ENCODE measurements at regions not wholly inside any gene's neighbourhood (a gene's known extent, or its start where the extent isn't known, plus 50 kb on each side); places are given as distances from the start of the nearest gene placed in this dataset.

GRCh38 chr5:116686438-116686837 is 111.8 kb upstream of the SEMA6A start:
- ATAC-seq = peak; percentile 47

More at GRCh38 chr5:116686438-116686837, 111.8 kb upstream of the SEMA6A start:
- H3K79me2 ChIP-seq (replicated peaks; ENCODE audit: insufficient read depth) = no peaks in the 10 kb centered on the region
- peaks cover 11% of the 10 kb centered on the region; the same call in 1 of the 2 replicates for H3K4me1 ChIP-seq (ENCODE audit: insufficient read depth)
- peak; percentile 17 for DNase-seq (ENCODE audit: low spot score)
- peak overlapping the region; percentile 83; the same call in 1 of the 2 replicates for H2AFZ ChIP-seq
- H3K27me3 Mint-ChIP-seq (ENCODE audit: insufficient read depth, low read depth, poor library complexity) = no peaks in the 10 kb centered on the region
- H4K20me1 ChIP-seq (replicated peaks; ENCODE audit: insufficient read depth) = no peaks in the 10 kb centered on the region
- no peaks in the 10 kb centered on the region for H3K36me3 ChIP-seq (ENCODE audit: insufficient read depth)
- no peaks in the 10 kb centered on the region for H3K9me3 Mint-ChIP-seq
- H3K27ac ChIP-seq (ENCODE audit: low read depth) = no peak overlapping the region
- H3K4me2 ChIP-seq = no peak overlapping the region
- no peaks in the 10 kb centered on the region; the same call in 1 of the 2 replicates for H3F3A ChIP-seq (replicated peaks; ENCODE audit: low read depth)
- peaks cover 6% of the 10 kb centered on the region for H3K4me1 Mint-ChIP-seq
- H3K36me3 Mint-ChIP-seq (ENCODE audit: low read depth) = no peaks in the 10 kb centered on the region
- no peak overlapping the region for H3K27ac Mint-ChIP-seq
- no peaks in the 10 kb centered on the region; the same call in none of the 2 replicates for H3K9me2 ChIP-seq (ENCODE audit: insufficient read depth)
- no peaks in the 10 kb centered on the region for H3K27me3 ChIP-seq (ENCODE audit: insufficient read depth)
- H3K4me3 ChIP-seq = no peak overlapping the region
- TF ChIP-seq CREB1 (CRISPR knock-in tag; IDR thresholded peaks at IDR 0.05; ENCODE audit: low read depth) = no peak
- TF ChIP-seq POLR2AphosphoS5 (IDR thresholded peaks at IDR 0.05; ENCODE audit: low read depth) = no peak
- TF ChIP-seq ZNF114 (CRISPR knock-in tag; IDR thresholded peaks at IDR 0.05) = no peak
- TF ChIP-seq EZH2 (IDR thresholded peaks at IDR 0.05; ENCODE audit: low read depth, unreplicated experiment) = no peak
- TF ChIP-seq, protein P1, sequence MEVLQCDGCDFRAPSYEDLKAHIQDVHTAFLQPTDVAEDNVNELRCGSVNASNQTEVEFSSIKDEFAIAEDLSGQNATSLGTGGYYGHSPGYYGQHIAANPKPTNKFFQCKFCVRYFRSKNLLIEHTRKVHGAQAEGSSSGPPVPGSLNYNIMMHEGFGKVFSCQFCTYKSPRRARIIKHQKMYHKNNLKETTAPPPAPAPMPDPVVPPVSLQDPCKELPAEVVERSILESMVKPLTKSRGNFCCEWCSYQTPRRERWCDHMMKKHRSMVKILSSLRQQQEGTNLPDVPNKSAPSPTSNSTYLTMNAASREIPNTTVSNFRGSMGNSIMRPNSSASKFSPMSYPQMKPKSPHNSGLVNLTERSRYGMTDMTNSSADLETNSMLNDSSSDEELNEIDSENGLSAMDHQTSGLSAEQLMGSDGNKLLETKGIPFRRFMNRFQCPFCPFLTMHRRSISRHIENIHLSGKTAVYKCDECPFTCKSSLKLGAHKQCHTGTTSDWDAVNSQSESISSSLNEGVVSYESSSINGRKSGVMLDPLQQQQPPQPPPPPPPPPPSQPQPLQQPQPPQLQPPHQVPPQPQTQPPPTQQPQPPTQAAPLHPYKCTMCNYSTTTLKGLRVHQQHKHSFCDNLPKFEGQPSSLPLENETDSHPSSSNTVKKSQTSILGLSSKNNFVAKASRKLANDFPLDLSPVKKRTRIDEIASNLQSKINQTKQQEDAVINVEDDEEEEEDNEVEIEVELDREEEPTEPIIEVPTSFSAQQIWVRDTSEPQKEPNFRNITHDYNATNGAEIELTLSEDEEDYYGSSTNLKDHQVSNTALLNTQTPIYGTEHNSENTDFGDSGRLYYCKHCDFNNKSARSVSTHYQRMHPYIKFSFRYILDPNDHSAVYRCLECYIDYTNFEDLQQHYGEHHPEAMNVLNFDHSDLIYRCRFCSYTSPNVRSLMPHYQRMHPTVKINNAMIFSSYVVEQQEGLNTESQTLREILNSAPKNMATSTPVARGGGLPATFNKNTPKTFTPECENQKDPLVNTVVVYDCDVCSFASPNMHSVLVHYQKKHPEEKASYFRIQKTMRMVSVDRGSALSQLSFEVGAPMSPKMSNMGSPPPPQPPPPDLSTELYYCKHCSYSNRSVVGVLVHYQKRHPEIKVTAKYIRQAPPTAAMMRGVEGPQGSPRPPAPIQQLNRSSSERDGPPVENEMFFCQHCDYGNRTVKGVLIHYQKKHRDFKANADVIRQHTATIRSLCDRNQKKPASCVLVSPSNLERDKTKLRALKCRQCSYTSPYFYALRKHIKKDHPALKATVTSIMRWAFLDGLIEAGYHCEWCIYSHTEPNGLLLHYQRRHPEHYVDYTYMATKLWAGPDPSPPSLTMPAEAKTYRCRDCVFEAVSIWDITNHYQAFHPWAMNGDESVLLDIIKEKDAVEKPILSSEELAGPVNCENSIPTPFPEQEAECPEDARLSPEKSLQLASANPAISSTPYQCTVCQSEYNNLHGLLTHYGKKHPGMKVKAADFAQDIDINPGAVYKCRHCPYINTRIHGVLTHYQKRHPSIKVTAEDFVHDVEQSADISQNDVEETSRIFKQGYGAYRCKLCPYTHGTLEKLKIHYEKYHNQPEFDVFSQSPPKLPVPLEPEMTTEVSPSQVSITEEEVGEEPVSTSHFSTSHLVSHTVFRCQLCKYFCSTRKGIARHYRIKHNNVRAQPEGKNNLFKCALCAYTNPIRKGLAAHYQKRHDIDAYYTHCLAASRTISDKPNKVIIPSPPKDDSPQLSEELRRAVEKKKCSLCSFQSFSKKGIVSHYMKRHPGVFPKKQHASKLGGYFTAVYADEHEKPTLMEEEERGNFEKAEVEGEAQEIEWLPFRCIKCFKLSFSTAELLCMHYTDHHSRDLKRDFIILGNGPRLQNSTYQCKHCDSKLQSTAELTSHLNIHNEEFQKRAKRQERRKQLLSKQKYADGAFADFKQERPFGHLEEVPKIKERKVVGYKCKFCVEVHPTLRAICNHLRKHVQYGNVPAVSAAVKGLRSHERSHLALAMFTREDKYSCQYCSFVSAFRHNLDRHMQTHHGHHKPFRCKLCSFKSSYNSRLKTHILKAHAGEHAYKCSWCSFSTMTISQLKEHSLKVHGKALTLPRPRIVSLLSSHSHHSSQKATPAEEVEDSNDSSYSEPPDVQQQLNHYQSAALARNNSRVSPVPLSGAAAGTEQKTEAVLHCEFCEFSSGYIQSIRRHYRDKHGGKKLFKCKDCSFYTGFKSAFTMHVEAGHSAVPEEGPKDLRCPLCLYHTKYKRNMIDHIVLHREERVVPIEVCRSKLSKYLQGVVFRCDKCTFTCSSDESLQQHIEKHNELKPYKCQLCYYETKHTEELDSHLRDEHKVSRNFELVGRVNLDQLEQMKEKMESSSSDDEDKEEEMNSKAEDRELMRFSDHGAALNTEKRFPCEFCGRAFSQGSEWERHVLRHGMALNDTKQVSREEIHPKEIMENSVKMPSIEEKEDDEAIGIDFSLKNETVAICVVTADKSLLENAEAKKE (CRISPR knock-in tag; IDR thresholded peaks at IDR 0.05) = no peak
- TF ChIP-seq, protein P2, sequence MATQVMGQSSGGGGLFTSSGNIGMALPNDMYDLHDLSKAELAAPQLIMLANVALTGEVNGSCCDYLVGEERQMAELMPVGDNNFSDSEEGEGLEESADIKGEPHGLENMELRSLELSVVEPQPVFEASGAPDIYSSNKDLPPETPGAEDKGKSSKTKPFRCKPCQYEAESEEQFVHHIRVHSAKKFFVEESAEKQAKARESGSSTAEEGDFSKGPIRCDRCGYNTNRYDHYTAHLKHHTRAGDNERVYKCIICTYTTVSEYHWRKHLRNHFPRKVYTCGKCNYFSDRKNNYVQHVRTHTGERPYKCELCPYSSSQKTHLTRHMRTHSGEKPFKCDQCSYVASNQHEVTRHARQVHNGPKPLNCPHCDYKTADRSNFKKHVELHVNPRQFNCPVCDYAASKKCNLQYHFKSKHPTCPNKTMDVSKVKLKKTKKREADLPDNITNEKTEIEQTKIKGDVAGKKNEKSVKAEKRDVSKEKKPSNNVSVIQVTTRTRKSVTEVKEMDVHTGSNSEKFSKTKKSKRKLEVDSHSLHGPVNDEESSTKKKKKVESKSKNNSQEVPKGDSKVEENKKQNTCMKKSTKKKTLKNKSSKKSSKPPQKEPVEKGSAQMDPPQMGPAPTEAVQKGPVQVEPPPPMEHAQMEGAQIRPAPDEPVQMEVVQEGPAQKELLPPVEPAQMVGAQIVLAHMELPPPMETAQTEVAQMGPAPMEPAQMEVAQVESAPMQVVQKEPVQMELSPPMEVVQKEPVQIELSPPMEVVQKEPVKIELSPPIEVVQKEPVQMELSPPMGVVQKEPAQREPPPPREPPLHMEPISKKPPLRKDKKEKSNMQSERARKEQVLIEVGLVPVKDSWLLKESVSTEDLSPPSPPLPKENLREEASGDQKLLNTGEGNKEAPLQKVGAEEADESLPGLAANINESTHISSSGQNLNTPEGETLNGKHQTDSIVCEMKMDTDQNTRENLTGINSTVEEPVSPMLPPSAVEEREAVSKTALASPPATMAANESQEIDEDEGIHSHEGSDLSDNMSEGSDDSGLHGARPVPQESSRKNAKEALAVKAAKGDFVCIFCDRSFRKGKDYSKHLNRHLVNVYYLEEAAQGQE (IDR thresholded peaks at IDR 0.05; ENCODE audit: unreplicated experiment) = no peak
- TF ChIP-seq, protein P3, sequence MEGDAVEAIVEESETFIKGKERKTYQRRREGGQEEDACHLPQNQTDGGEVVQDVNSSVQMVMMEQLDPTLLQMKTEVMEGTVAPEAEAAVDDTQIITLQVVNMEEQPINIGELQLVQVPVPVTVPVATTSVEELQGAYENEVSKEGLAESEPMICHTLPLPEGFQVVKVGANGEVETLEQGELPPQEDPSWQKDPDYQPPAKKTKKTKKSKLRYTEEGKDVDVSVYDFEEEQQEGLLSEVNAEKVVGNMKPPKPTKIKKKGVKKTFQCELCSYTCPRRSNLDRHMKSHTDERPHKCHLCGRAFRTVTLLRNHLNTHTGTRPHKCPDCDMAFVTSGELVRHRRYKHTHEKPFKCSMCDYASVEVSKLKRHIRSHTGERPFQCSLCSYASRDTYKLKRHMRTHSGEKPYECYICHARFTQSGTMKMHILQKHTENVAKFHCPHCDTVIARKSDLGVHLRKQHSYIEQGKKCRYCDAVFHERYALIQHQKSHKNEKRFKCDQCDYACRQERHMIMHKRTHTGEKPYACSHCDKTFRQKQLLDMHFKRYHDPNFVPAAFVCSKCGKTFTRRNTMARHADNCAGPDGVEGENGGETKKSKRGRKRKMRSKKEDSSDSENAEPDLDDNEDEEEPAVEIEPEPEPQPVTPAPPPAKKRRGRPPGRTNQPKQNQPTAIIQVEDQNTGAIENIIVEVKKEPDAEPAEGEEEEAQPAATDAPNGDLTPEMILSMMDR (conservative IDR thresholded peaks at IDR 0.05; ENCODE audit: low read depth in 2 of 2) = no peak
- no peak for TF ChIP-seq EZH2phosphoT487 (IDR thresholded peaks at IDR 0.05; ENCODE audit: unreplicated experiment)
- no peak for TF ChIP-seq ETS1 (IDR thresholded peaks at IDR 0.05)
- TF ChIP-seq ZNF331 (CRISPR knock-in tag; IDR thresholded peaks at IDR 0.05; ENCODE audit: low read depth) = no peak
- no peak for TF ChIP-seq STAT1 (IDR thresholded peaks at IDR 0.05; ENCODE audit: unreplicated experiment)
- TF ChIP-seq NANOG (IDR thresholded peaks at IDR 0.05; ENCODE audit: borderline replicate concordance) = no peak
- TF ChIP-seq JUNB (IDR thresholded peaks at IDR 0.05; ENCODE audit: unreplicated experiment) = no peak
- H3K4me3 Mint-ChIP-seq = no peak overlapping the region

Data from GM23338 (cell line).